ENCODE measurements at regions not wholly inside any gene's neighbourhood (a gene's known extent, or its start where the extent isn't known, plus 50 kb on each side); places are given as distances from the start of the nearest gene placed in this dataset.

DNA sequence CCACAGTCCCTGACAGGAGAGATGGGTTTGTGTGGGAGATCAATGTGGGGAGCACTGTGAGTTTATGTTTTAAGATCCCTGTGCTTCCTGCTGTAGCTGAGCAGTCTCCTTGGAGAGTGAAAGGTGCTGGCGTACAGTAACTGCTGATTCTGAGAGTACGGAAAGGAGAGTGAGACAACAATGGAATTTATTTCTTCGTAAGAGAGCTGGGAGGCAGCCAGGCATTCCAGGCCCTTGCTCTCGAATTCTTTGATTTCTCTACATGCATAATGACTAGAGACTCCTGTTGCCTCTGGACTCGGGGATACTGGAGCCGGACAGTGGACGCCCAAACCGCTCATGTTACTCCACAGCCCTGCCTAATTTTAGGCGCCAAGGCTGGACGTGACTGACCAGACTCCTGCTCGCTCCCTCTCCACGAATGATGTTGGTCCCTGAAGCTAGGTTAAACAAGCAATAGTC lies 131.0 kb upstream of the PHACTR1 start:
- peak; percentile 78 for DNase-seq (ENCODE audit: low read depth)

DNA sequence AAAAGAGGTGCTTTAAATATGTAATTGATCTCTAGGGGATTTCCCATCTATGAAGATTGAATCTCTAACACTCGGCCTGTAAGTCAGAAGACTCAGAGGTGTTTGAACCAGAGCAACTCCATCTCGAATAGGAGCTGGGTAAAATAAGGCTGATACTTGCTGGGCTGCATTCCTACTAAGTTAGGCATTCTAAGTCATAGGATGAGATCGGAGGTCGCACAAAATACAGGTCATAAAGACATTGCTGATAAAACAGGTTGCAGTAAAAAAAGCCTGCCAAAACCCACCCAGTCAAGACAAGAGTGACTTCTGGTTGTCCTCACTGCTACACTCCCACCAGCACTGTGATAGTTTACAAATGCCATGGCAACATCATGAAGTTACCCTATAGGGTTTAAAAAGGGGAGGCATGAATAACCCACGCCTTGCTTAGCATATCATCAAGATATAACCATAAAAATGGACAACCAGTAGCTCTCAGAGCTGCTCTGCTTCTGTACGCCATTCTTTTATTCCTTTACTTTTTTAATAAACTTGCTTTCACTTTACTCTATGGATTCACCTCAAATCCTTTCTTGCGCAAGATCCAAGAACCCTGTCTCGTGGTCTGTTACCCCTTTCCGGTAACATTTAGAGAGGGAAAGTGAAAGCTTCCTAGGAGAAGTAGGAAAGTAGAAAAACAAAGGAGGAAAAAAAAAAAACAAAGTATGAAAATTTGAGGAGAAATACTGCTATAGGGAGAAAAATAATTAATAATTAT lies 129.7 kb upstream of the PHACTR1 start:
- DNase-seq (ENCODE audit: low read depth): no peak
- H3K4me3 ChIP-seq (ENCODE audit: low read length): no peak overlapping the region
- TF ChIP-seq, protein P1, sequence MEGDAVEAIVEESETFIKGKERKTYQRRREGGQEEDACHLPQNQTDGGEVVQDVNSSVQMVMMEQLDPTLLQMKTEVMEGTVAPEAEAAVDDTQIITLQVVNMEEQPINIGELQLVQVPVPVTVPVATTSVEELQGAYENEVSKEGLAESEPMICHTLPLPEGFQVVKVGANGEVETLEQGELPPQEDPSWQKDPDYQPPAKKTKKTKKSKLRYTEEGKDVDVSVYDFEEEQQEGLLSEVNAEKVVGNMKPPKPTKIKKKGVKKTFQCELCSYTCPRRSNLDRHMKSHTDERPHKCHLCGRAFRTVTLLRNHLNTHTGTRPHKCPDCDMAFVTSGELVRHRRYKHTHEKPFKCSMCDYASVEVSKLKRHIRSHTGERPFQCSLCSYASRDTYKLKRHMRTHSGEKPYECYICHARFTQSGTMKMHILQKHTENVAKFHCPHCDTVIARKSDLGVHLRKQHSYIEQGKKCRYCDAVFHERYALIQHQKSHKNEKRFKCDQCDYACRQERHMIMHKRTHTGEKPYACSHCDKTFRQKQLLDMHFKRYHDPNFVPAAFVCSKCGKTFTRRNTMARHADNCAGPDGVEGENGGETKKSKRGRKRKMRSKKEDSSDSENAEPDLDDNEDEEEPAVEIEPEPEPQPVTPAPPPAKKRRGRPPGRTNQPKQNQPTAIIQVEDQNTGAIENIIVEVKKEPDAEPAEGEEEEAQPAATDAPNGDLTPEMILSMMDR (conservative IDR thresholded peaks at IDR 0.05; ENCODE audit: low read depth, low read length): no peak

More for the DNA sequence above, 131.0 kb upstream of the PHACTR1 start:
- no peak overlapping the region for H3K4me3 ChIP-seq (ENCODE audit: low read length)
- TF ChIP-seq, protein P1 (conservative IDR thresholded peaks at IDR 0.05; ENCODE audit: low read depth, low read length): no peak

DNA sequence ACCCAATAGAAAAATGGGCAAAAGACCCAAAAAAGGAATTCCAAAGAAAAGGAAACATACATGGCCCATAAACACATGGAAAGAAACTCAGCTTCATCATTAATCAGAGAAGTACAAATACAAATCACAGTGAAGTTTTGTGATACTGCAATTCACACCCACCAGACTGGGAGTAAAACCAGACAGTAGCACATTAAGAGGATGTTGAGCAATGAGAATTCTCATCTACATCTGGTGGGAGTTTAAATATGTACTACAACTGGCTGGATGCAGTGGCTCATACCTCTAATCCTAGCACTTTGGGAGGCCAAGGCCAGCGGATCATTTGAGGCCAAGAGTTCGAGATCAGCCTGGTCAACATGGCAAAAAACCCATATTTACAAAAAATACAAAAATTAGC lies 125.7 kb upstream of the PHACTR1 start:
- H3K4me3 ChIP-seq (ENCODE audit: low read length): no peak overlapping the region
- no peak for DNase-seq (ENCODE audit: low read depth)
- TF ChIP-seq, protein P1 (conservative IDR thresholded peaks at IDR 0.05; ENCODE audit: low read depth, low read length): no peak

DNA sequence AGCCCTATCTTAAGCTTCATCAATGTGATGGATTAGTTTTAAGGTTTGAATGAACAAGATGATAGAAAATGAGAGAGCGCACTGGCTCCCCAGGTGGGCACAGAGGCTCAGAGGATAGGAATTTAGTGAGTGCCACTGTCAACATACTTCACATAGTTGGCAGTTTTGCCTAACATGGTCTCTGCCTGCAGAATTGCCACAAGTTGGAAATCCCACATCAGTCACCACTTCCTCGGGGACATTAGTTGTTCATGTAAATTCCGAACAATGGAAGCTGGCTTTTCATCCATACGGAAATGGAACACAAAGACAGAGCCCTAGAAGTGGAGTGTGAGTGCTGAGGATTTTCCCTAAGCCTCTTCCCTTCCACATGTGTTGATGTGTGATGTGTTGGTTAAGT lies 123.9 kb upstream of the PHACTR1 start:
- TF ChIP-seq, protein P1 (conservative IDR thresholded peaks at IDR 0.05; ENCODE audit: low read depth, low read length): no peak
- DNase-seq (ENCODE audit: low read depth): no peak
- no peak overlapping the region for H3K4me3 ChIP-seq (ENCODE audit: low read length)

DNA sequence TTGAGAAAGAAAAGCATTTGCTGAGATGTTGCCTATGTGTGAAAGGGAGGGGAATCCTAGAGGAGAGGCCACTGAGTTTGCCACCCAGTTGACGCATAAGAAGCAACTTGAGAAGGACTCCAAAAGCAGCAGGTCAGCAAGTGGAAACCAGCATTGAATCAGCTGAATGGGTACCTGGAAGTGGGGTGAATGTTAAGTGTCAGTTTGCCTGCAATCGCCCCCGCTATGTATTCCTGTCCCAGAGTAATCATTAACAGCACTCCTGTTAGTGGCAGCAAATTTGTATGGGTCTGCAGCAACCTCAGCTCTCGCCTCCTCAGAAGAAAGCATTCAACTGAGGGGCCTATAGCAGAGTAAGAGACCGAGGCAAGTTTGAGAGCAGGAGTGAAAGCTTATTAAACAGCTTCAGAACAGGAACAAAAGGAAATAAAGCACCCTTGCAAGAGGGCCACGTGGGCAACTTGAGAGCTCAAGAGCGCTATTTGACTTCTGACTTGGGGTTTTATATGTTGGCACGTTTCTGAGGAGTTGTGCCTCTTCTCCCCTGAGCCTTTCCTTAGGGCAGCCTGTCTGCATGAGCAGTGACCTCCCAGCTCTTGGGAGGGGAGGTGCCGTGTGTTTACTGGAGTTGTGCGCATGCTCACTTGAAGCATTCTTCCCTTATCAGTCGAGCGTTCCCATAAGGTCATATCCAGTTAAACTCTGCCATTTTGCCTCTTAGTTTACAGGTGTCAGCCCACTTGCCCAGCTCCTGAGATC lies 122.6 kb upstream of the PHACTR1 start:
- no peak for DNase-seq (ENCODE audit: low read depth)
- TF ChIP-seq, protein P1 (conservative IDR thresholded peaks at IDR 0.05; ENCODE audit: low read depth, low read length): no peak
- no peak overlapping the region for H3K4me3 ChIP-seq (ENCODE audit: low read length)

DNA sequence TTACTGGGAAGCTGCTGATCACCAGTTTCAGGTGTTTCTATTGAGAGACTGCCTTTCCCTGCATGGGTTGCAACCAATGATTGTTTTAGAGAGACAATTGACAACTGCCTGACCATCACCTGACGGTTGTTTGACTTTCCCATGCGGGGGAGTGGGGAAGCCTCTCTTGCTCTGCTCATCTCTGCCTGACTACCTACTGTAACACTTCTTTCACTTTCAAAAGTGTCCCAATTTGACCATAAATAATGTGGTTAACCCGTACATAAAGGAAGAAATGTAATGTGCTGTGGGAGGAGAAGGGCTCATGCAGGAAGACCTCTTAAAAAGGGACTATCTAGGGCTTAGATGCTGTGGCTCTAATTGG lies 122.1 kb upstream of the PHACTR1 start:
- TF ChIP-seq, protein P1 (conservative IDR thresholded peaks at IDR 0.05; ENCODE audit: low read depth, low read length): no peak
- DNase-seq (ENCODE audit: low read depth): no peak
- no peak overlapping the region for H3K4me3 ChIP-seq (ENCODE audit: low read length)
